Activated naive CD4-positive, alpha-beta T cell treated with anti-CD3 and anti-CD28 coated beads, Interleukin-2, amount 50 U/mL, for 16 hours (primary cell): ENCODE measurements at regions not wholly inside any gene's neighbourhood (a gene's known extent, or its start where the extent isn't known, plus 50 kb on each side); places are given as distances from the start of the nearest gene placed in this dataset.

Source experiments
- DNase-seq: peaks from one replicate; pipeline ENCODE4 v3.0.0-alpha.2; 2020

- DNase-seq, result no peak
These were observed 278.2 kb downstream of the CLIC5 start for GRCh38 chr6:45737331-45738056.

GRCh38 chr6:45736134-45736533 is 279.5 kb downstream of the CLIC5 start:
- no peak for DNase-seq

- DNase-seq, result no peak
These were observed 282.9 kb downstream of the CLIC5 start for GRCh38 chr6:45732731-45733130.

- no peak for DNase-seq
These were observed 285.4 kb downstream of the CLIC5 start for GRCh38 chr6:45730232-45730631.

GRCh38 chr6:45728674-45729073 is 287.0 kb downstream of the CLIC5 start:
- DNase-seq, result no peak

GRCh38 chr6:45727819-45728449 is 287.7 kb downstream of the CLIC5 start:
- no peak for DNase-seq

- no peak for DNase-seq
These were observed 288.4 kb downstream of the CLIC5 start for GRCh38 chr6:45727228-45727627.

GRCh38 chr6:45726444-45726843 is 289.2 kb downstream of the CLIC5 start:
- DNase-seq, result no peak

- no peak for DNase-seq
These were observed 291.1 kb downstream of the CLIC5 start for GRCh38 chr6:45724511-45724910.

GRCh38 chr6:45724027-45724426 is 291.6 kb downstream of the CLIC5 start:
- no peak for DNase-seq

- no peak for DNase-seq
These were observed 292.8 kb downstream of the CLIC5 start for GRCh38 chr6:45722876-45723275.

- no peak for DNase-seq
These were observed 294.0 kb downstream of the CLIC5 start for GRCh38 chr6:45721665-45722064.

- DNase-seq, result no peak
These were observed 296.8 kb downstream of the CLIC5 start for GRCh38 chr6:45718871-45719270.

- DNase-seq, result no peak
These were observed 297.5 kb downstream of the CLIC5 start for GRCh38 chr6:45718131-45718530.

- no peak for DNase-seq
These were observed 297.9 kb downstream of the CLIC5 start for GRCh38 chr6:45717715-45718114.

GRCh38 chr6:45717027-45717426 is 298.6 kb downstream of the CLIC5 start:
- no peak for DNase-seq

GRCh38 chr6:45715508-45715803 is 300.2 kb downstream of the CLIC5 start:
- no peak for DNase-seq

GRCh38 chr6:45714741-45715507 is 300.7 kb downstream of the CLIC5 start:
- peak; percentile 29 for DNase-seq

- no peak for DNase-seq
These were observed 301.5 kb downstream of the CLIC5 start for GRCh38 chr6:45714006-45714730.
